GM18951 (cell line): ENCODE measurements at regions not wholly inside any gene's neighbourhood (a gene's known extent, or its start where the extent isn't known, plus 50 kb on each side); places are given as distances from the start of the nearest gene placed in this dataset.

Experiments
- POLR2A ChIP-seq: IDR thresholded peaks from 4 replicates; pipeline ENCODE4 v1.6.1; 2011; ENCODE audit warnings: mild to moderate bottlenecking; ENCODE audit not compliant: insufficient read length, insufficient read depth; ENCODE audit errors: extremely low read depth
- in situ Hi-C: fragments of 300-500 bp; cut with MboI; formaldehyde crosslinking; loops from one replicate; pipeline ENCODE4 v1.12.0; 2022; ENCODE audit warnings: low sequenced_read_pairs, mixed read lengths, inconsistent platforms; ENCODE audit not compliant: unreplicated experiment

DNA sequence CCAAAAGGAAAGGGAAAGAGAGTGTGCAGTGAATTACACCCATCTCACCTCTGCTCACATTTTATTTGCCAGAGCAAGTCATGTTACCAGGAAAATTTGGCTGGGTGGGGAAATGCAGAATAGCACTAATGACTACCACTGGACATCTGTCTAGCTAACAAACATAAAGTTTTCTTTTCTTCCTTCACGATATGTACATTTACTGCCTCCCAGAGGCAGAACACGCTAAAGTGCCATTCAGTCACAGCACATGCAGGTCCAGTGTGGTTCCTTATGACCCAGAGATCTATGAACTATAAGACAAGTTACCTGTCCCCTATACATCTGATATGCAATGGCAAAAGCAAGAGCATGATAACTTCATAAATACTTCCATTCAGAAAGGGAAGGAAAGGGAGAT lies 194.1 kb downstream of the OGFRL1 start:
- in situ Hi-C loops = no loop called here
- no peak for TF ChIP-seq POLR2A

- in situ Hi-C loops = no loop called here
- no peak for TF ChIP-seq POLR2A
Observed at GRCh38 chr6:71486461-71486860, 197.8 kb downstream of the OGFRL1 start.

- TF ChIP-seq POLR2A = no peak
- in situ Hi-C loops = no loop called here
Observed at GRCh38 chr6:71488186-71488585, 199.6 kb downstream of the OGFRL1 start.

- TF ChIP-seq POLR2A = no peak
- in situ Hi-C loops = no loop called here
Observed at GRCh38 chr6:71489736-71490135, 201.1 kb downstream of the OGFRL1 start.

GRCh38 chr6:71490876-71491275 lies 202.3 kb downstream of the OGFRL1 start:
- TF ChIP-seq POLR2A = no peak
- in situ Hi-C loops = no loop called here

DNA sequence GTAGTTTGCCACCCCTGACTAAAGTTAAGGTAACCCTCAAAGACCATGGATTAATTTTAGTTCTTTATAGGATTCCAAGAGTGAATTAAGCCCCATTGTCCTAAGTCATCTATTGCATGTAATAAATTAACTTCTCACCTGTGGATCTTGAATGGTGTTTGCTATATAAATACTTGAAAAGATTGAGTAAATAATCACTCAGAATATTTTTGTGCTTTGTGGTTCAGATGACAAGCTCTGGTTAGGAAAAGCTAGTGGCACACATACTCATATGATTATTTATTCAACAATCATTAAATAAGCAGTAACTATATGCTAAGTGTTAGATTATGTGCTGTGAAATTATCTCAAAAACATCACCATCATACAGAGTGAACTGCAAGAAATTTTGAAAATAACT lies 203.2 kb downstream of the OGFRL1 start:
- in situ Hi-C loops = no loop called here
- TF ChIP-seq POLR2A = no peak

- in situ Hi-C loops = no loop called here
- no peak for TF ChIP-seq POLR2A
Observed at GRCh38 chr6:71492668-71493067, 204.1 kb downstream of the OGFRL1 start.

DNA sequence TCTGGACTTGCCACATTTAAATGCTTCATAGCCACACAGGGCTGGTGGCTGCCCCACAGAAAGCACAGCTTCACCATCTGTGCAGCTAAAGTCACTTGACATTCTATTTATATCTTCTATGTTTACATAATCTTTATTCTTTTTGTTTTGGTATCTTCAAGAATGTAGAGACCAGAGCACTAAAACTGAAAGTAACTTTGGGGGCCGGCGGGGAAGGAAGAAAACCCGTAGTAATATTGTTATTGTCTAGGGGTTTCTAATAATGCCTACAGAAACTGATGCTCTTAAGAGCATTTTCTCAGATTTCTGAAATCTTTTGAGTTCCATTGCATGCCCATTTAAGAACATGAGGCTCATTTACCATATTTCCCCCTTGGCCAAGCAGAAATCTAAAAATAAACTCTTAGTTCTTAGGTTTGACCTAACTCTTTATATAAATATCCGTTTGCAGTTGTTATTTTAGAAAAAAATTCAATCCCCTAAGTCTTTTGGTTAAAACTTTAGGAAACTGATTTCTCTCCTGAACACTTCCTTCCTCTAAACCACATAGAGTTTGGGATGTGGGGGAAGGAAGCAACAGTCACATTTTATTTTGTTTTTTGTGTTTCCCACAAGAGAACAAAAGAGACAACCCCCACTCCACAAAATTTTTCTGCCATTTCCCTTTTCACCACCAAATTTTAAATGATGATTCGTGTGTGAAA lies 207.6 kb downstream of the OGFRL1 start:
- no peak for TF ChIP-seq POLR2A
- in situ Hi-C loops = no loop called here

DNA sequence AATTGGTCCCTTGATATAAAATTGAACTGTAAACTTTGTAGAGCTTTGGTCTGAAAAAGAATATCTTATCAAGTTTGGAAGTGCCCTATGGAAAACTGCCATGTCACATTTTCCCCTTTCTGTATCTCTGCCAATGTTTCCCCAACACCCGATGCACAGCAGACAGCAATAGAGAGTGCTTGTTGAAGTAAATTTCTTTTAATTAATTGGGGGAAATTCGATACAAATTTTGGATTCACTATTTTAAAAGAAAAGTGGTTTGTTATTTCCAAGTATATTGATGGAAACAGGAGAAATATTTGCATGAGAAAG lies 208.1 kb downstream of the OGFRL1 start:
- no peak for TF ChIP-seq POLR2A
- in situ Hi-C loops = no loop called here

DNA sequence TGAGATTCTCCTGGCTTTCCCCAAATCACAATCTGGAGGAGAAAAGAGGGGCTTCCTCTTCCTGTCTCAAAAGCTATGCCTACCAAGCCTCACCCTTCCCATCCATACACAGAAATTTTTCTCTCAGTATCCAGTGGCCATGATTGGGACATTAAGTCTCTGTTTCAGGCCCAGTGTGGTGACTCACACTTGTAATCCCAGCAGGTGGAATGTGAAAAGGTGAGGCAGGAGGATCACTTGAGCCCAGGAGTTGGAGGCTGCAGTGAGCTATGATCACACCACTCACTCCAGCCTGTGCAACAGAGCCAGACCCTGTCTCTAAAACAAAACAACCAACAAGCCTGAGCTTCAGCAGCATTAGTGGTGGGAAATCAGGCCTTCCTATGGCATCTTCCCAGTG lies 210.0 kb downstream of the OGFRL1 start:
- in situ Hi-C loops = no loop called here
- TF ChIP-seq POLR2A = no peak

- TF ChIP-seq POLR2A = no peak
- in situ Hi-C loops = loop anchor here (10.0 kb wide), 1 partner anchor 125 kb away; no protein-coding TSS in a partner anchor
Observed at GRCh38 chr6:71499667-71500066, 211.1 kb downstream of the OGFRL1 start.

GRCh38 chr6:71502168-71502567 lies 213.6 kb downstream of the OGFRL1 start:
- in situ Hi-C loops = loop anchor here (10.0 kb wide), 1 partner anchor 127 kb away; no protein-coding TSS in a partner anchor
- no peak for TF ChIP-seq POLR2A

DNA sequence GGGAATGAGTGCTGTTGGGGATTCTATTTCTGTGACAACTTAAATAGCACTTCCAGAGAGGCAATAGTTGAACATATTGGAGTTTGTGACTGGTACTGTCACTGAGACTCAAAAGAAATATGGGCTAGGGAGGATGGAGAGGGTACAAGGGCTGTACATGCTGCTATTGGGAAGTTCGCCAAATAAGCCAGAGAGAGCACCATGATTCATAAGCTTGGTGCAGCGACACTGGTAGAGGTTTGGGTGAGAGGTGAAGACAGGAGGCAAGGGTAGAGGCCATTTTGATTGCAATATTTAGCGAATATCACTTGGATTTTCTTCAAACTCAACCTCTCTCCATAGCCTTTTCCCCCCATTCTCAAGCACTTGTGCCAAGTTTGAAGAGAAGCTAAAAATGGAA lies 214.3 kb downstream of the OGFRL1 start:
- in situ Hi-C loops = loop anchor here (10.0 kb wide), 1 partner anchor 128 kb away; no protein-coding TSS in a partner anchor
- TF ChIP-seq POLR2A = no peak

GRCh38 chr6:71507183-71507582 lies 218.6 kb downstream of the OGFRL1 start:
- TF ChIP-seq POLR2A = no peak
- in situ Hi-C loops = loop anchor here (10.0 kb wide), 1 partner anchor 132 kb away; no protein-coding TSS in a partner anchor
